GM23248 (cell line): ENCODE measurements at regions not wholly inside any gene's neighbourhood (a gene's known extent, or its start where the extent isn't known, plus 50 kb on each side); places are given as distances from the start of the nearest gene placed in this dataset.
"Not testable (repeated sequence)": the region's sequence is repeated elsewhere in the genome, so short reads cannot be mapped to it uniquely, and the experiment has no call there.

ENCODE experiments used
- DNase-seq: peaks from one replicate; pipeline ENCODE4 v3.0.0-alpha.2; 2015
- H2AFZ ChIP-seq: fragments of 200-600 bp; sonication (generic); 2 replicates; pipeline ENCODE4 v1.6.1; 2016; ENCODE audit warnings: antibody characterized with exemption
- H3F3A ChIP-seq: fragments of 200-600 bp; sonication (generic); 2 replicates; pipeline ENCODE4 v1.6.1; 2016; ENCODE audit warnings: mild to moderate bottlenecking, antibody characterized with exemption, mixed run types; ENCODE audit not compliant: insufficient read depth
- H3K27ac ChIP-seq: fragments of 200-600 bp; sonication (generic); 2 replicates; pipeline ENCODE4 v1.5.1; 2016; ENCODE audit warnings: mild to moderate bottlenecking
- H3K27me3 ChIP-seq: fragments of 200-600 bp; sonication (generic); replicated peaks from 2 replicates; pipeline ENCODE4 v1.6.1; 2016; ENCODE audit warnings: mild to moderate bottlenecking; ENCODE audit not compliant: insufficient read depth
- H3K36me3 ChIP-seq: fragments of 200-600 bp; sonication (generic); 2 replicates; pipeline ENCODE4 v1.6.1; 2016; ENCODE audit warnings: low read depth, mild to moderate bottlenecking
- H3K4me1 ChIP-seq: fragments of 200-600 bp; sonication (generic); 2 replicates; pipeline ENCODE4 v1.6.1; 2016; ENCODE audit warnings: mild to moderate bottlenecking; ENCODE audit not compliant: insufficient read depth
- H3K4me2 ChIP-seq: fragments of 200-600 bp; sonication (generic); one replicate; pipeline ENCODE4 v1.6.1; 2016; ENCODE audit warnings: mild to moderate bottlenecking; ENCODE audit not compliant: unreplicated experiment
- H3K4me3 ChIP-seq: fragments of 200-600 bp; sonication (generic); 2 replicates; pipeline ENCODE4 v1.5.1; 2016; ENCODE audit warnings: mild to moderate bottlenecking
- H3K79me2 ChIP-seq: fragments of 200-600 bp; sonication (generic); 2 replicates; pipeline ENCODE4 v1.6.1; 2016; ENCODE audit warnings: mild to moderate bottlenecking; ENCODE audit not compliant: insufficient read depth
- H3K9ac ChIP-seq: fragments of 200-600 bp; sonication (generic); 2 replicates; pipeline ENCODE4 v1.6.1; 2016; ENCODE audit warnings: mild to moderate bottlenecking
- H3K9me2 ChIP-seq: fragments of 200-600 bp; sonication (generic); 2 replicates; pipeline ENCODE4 v1.6.1; 2016; ENCODE audit warnings: mixed run types, mild to moderate bottlenecking, moderate library complexity; ENCODE audit not compliant: insufficient read depth
- H3K9me3 ChIP-seq: fragments of 200-600 bp; sonication (generic); one replicate; pipeline ENCODE4 v1.6.1; 2017; ENCODE audit warnings: low read depth
- H4K20me1 ChIP-seq: fragments of 200-600 bp; sonication (generic); 2 replicates; pipeline ENCODE4 v1.6.0; 2016; ENCODE audit not compliant: insufficient read depth
- EZH2 ChIP-seq: fragments of 200-600 bp; sonication (generic); IDR thresholded peaks from 2 replicates; pipeline ENCODE4 v1.6.1; 2018; ENCODE audit warnings: antibody characterized with exemption, mild to moderate bottlenecking; ENCODE audit not compliant: insufficient read depth, poor library complexity, severe bottlenecking
- EZH2phosphoT487 ChIP-seq: fragments of 200-600 bp; sonication (generic); IDR thresholded peaks from 2 replicates; pipeline ENCODE4 v1.6.1; 2018; ENCODE audit warnings: antibody characterized with exemption, moderate library complexity, mild to moderate bottlenecking, low read depth; ENCODE audit not compliant: insufficient read depth
- WGBS, 2 experiments: methylation state at CpG; one replicate each; pipeline ENCODE4 v1.1.6; 2015 to 2017; ENCODE audit warnings: low lambda C conversion rate in 2 of 2, low coverage in 1 of 2; ENCODE audit errors: missing lambda C conversion rate in 2 of 2; 5-methylcytosine and 5-hydroxymethylcytosine counted together
- in situ Hi-C: fragments of 300-500 bp; cut with MboI; formaldehyde crosslinking; loops from 2 replicates; pipeline ENCODE4 v1.15.0; 2020

GRCh38 chr2:144642131-144642530 lies 122.2 kb upstream of the ZEB2 start:
- Histone ChIP-seq H3K27ac (no peak overlapping the region), H3K4me2 (no peak overlapping the region), H4K20me1 (no peaks in the 10 kb centered on the region), H3K9me3 (no peaks in the 10 kb centered on the region), H3K4me1 (peaks cover 4% of the 10 kb centered on the region; the same call in 1 of the 2 replicates), H3K4me3 (no peak overlapping the region), H3K36me3 (no peaks in the 10 kb centered on the region), H3K27me3 (no peaks in the 10 kb centered on the region), H3K9ac (no peak overlapping the region), H3K9me2 (no peaks in the 10 kb centered on the region), H3K79me2 (no peaks in the 10 kb centered on the region), H2AFZ (no peak overlapping the region), H3F3A (peaks cover 13% of the 10 kb centered on the region; the same call in 1 of the 2 replicates)
- in situ Hi-C loops: no loop called here
- WGBS, 2 experiments: 13 to 17% methylated on average over 2 of the region's 2 CpGs
- no peak for TF ChIP-seq EZH2phosphoT487
- no peak for DNase-seq

GRCh38 chr2:144638250-144638649 lies 118.3 kb upstream of the ZEB2 start:
- H3K27ac ChIP-seq, H3K4me3 ChIP-seq, H4K20me1 ChIP-seq, H3K27me3 ChIP-seq, H3K9me3 ChIP-seq, H3K9me2 ChIP-seq, H3K9ac ChIP-seq, H3K4me1 ChIP-seq, H3K36me3 ChIP-seq, in situ Hi-C loops, H3K79me2 ChIP-seq, DNase-seq, H3F3A ChIP-seq, H2AFZ ChIP-seq, H3K4me2 ChIP-seq: not testable (repeated sequence)
- 95% methylated on average over 4 of the region's 4 CpGs for WGBS, 2 experiments

GRCh38 chr2:144636860-144637259 lies 116.9 kb upstream of the ZEB2 start:
- H3K9me3 ChIP-seq, H2AFZ ChIP-seq, H3K9ac ChIP-seq, H3K4me1 ChIP-seq, H4K20me1 ChIP-seq, DNase-seq, H3K79me2 ChIP-seq, H3F3A ChIP-seq, H3K36me3 ChIP-seq, H3K27ac ChIP-seq, in situ Hi-C loops, H3K27me3 ChIP-seq, H3K4me2 ChIP-seq, H3K4me3 ChIP-seq, H3K9me2 ChIP-seq: not testable (repeated sequence)
- WGBS, 2 experiments: 65 to 81% methylated on average over 1 of the region's 1 CpG

GRCh38 chr2:144632809-144633208 lies 112.9 kb upstream of the ZEB2 start:
- no peaks in the 10 kb centered on the region for H3K9me3 ChIP-seq
- H3K27me3 ChIP-seq: no peaks in the 10 kb centered on the region
- no peaks in the 10 kb centered on the region for H3F3A ChIP-seq
- no peaks in the 10 kb centered on the region for H3K36me3 ChIP-seq
- no peaks in the 10 kb centered on the region for H4K20me1 ChIP-seq
- no peak overlapping the region for H2AFZ ChIP-seq
- TF ChIP-seq EZH2 (no peak), EZH2phosphoT487 (no peak)
- 90 to 97% methylated on average over 2 of the region's 2 CpGs for WGBS, 2 experiments
- no peaks in the 10 kb centered on the region for H3K9me2 ChIP-seq
- no peak overlapping the region for H3K27ac ChIP-seq
- no peak for DNase-seq
- H3K4me3 ChIP-seq: no peak overlapping the region
- H3K79me2 ChIP-seq: no peaks in the 10 kb centered on the region
- no peak overlapping the region for H3K4me2 ChIP-seq
- H3K4me1 ChIP-seq: peaks cover 10% of the 10 kb centered on the region; the same call in 1 of the 2 replicates
- H3K9ac ChIP-seq: no peak overlapping the region
- in situ Hi-C loops: no loop called here

- Histone ChIP-seq H3K36me3 (no peaks in the 10 kb centered on the region), H4K20me1 (no peaks in the 10 kb centered on the region), H3K4me3 (no peak overlapping the region), H3F3A (no peaks in the 10 kb centered on the region), H3K9me2 (no peaks in the 10 kb centered on the region), H2AFZ (no peak overlapping the region), H3K27ac (no peak overlapping the region), H3K4me2 (no peak overlapping the region), H3K27me3 (no peaks in the 10 kb centered on the region), H3K4me1 (peaks cover 10% of the 10 kb centered on the region; the same call in 1 of the 2 replicates), H3K9me3 (no peaks in the 10 kb centered on the region), H3K79me2 (no peaks in the 10 kb centered on the region), H3K9ac (no peak overlapping the region)
- no peak for DNase-seq
- TF ChIP-seq EZH2phosphoT487 (no peak), EZH2 (no peak)
- in situ Hi-C loops: no loop called here
- 72 to 79% methylated on average over 1 of the region's 1 CpG for WGBS, 2 experiments
Observed at GRCh38 chr2:144631636-144632035, 111.7 kb upstream of the ZEB2 start.
